ENCODE measurements at regions not wholly inside any gene's neighbourhood (a gene's known extent, or its start where the extent isn't known, plus 50 kb on each side); places are given as distances from the start of the nearest gene placed in this dataset.
"Not testable (repeated sequence)": the region's sequence is repeated elsewhere in the genome, so short reads cannot be mapped to it uniquely, and the experiment has no call there.

- H3K9me3 ChIP-seq (ENCODE audit: low read length); H3K4me1 ChIP-seq (ENCODE audit: insufficient read depth, low read length, severe bottlenecking); H3K9me2 ChIP-seq (ENCODE audit: low read depth, low read length); H3K79me2 ChIP-seq (ENCODE audit: insufficient read depth, low read length); H4K20me1 ChIP-seq (ENCODE audit: insufficient read depth, low read length); H2AFZ ChIP-seq (ENCODE audit: low read length); H3K36me3 ChIP-seq (ENCODE audit: insufficient read depth, low read length); H3K4me3 ChIP-seq (ENCODE audit: low read depth, low read length, poor library complexity, severe bottlenecking); H3F3A ChIP-seq (ENCODE audit: insufficient read depth, low read length); H3K9ac ChIP-seq (ENCODE audit: low read length); H3K27ac ChIP-seq (ENCODE audit: low read depth, low read length, poor library complexity, severe bottlenecking); H3K27me3 ChIP-seq (ENCODE audit: insufficient read depth, low read length); H3K4me2 ChIP-seq (ENCODE audit: low read length): not testable (repeated sequence)
Observed at GRCh38 chr1:22336696-22337545, 114.7 kb upstream of the ZBTB40 start.

DNA sequence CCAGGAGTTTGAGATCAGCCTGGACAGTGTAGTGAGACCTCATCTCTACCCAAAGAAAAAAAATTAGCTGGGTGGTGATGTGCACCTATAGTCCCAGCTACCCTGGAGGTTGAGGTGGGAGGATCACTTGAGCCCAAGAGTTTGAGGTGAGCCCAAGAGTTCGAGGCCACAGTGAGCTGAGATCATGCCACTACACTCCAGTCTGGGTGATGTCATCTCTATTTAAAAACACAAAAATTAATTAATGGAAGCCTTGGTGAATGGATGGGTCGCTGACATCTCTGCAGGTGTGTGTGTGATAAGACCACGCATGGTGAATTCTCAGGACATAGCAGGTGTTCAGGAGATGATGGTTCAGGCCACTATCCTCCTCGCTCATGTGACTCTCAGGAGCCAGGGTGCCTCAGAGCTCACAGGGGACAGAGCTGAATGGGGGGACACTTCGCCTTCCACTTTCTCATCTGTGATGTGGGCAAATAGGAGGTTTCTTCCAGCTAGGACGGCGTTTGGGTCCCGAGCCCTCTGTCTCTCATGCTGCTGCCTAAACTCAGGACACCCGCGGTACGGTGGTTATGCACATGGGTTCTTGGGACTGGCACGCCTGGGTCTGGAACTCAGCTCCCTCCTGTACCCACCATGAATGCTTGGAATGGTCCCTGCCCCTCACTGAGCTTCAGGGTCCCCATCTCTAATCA lies 113.4 kb upstream of the ZBTB40 start:
- no peak overlapping the region for H2AFZ ChIP-seq (ENCODE audit: low read length)
- H4K20me1 ChIP-seq (ENCODE audit: insufficient read depth, low read length) = no peaks in the 10 kb centered on the region
- H3F3A ChIP-seq (ENCODE audit: insufficient read depth, low read length) = no peaks in the 10 kb centered on the region
- H3K27ac ChIP-seq (ENCODE audit: low read depth, low read length, poor library complexity, severe bottlenecking) = no peak overlapping the region
- H3K9ac ChIP-seq (ENCODE audit: low read length) = no peak overlapping the region
- H3K79me2 ChIP-seq (ENCODE audit: insufficient read depth, low read length) = no peaks in the 10 kb centered on the region
- no peaks in the 10 kb centered on the region for H3K27me3 ChIP-seq (ENCODE audit: insufficient read depth, low read length)
- no peaks in the 10 kb centered on the region for H3K4me1 ChIP-seq (ENCODE audit: insufficient read depth, low read length, severe bottlenecking)
- TF ChIP-seq, protein P1, sequence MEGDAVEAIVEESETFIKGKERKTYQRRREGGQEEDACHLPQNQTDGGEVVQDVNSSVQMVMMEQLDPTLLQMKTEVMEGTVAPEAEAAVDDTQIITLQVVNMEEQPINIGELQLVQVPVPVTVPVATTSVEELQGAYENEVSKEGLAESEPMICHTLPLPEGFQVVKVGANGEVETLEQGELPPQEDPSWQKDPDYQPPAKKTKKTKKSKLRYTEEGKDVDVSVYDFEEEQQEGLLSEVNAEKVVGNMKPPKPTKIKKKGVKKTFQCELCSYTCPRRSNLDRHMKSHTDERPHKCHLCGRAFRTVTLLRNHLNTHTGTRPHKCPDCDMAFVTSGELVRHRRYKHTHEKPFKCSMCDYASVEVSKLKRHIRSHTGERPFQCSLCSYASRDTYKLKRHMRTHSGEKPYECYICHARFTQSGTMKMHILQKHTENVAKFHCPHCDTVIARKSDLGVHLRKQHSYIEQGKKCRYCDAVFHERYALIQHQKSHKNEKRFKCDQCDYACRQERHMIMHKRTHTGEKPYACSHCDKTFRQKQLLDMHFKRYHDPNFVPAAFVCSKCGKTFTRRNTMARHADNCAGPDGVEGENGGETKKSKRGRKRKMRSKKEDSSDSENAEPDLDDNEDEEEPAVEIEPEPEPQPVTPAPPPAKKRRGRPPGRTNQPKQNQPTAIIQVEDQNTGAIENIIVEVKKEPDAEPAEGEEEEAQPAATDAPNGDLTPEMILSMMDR (IDR thresholded peaks at IDR 0.05; ENCODE audit: low read length) = no peak
- no peak for TF ChIP-seq EZH2 (IDR thresholded peaks at IDR 0.05; ENCODE audit: borderline replicate concordance, low read length)
- H3K9me2 ChIP-seq (ENCODE audit: low read depth, low read length) = no peaks in the 10 kb centered on the region
- H3K4me2 ChIP-seq (ENCODE audit: low read length) = no peak overlapping the region
- H3K9me3 ChIP-seq (ENCODE audit: low read length) = no peaks in the 10 kb centered on the region
- H3K36me3 ChIP-seq (ENCODE audit: insufficient read depth, low read length) = no peaks in the 10 kb centered on the region
- no peak overlapping the region for H3K4me3 ChIP-seq (ENCODE audit: low read depth, low read length, poor library complexity, severe bottlenecking)

DNA sequence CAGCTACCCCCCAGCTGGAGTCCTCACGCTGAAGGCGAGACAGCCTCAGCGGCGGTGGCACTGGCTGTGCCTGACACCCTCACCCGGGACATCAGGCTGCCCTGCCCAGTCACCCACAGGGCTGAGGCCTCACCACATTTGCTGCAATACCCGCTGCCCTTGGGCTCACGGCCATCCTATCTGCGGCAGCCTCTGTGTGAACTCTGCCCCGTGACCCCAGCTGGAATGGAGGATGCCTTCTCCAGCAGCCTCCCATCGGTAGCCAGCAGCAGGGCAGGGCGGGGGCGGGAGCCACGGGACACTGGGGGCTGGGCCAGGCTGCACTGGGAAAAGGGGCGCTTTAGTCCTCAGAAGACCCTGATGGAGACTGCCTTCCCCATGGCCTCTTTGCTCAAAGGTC lies 112.4 kb upstream of the ZBTB40 start:
- H2AFZ ChIP-seq (ENCODE audit: low read length) = no peak overlapping the region

More for the DNA sequence above, 112.4 kb upstream of the ZBTB40 start:
- H3K36me3 ChIP-seq (ENCODE audit: insufficient read depth, low read length) = no peaks in the 10 kb centered on the region
- H3K9me2 ChIP-seq (ENCODE audit: low read depth, low read length) = no peaks in the 10 kb centered on the region
- H3K4me2 ChIP-seq (ENCODE audit: low read length) = no peak overlapping the region
- H3K27me3 ChIP-seq (ENCODE audit: insufficient read depth, low read length) = no peaks in the 10 kb centered on the region
- no peak overlapping the region for H3K27ac ChIP-seq (ENCODE audit: low read depth, low read length, poor library complexity, severe bottlenecking)
- H3K79me2 ChIP-seq (ENCODE audit: insufficient read depth, low read length) = no peaks in the 10 kb centered on the region
- no peak overlapping the region for H3K9ac ChIP-seq (ENCODE audit: low read length)
- no peak overlapping the region for H3K4me3 ChIP-seq (ENCODE audit: low read depth, low read length, poor library complexity, severe bottlenecking)
- no peaks in the 10 kb centered on the region for H3K9me3 ChIP-seq (ENCODE audit: low read length)
- no peak for TF ChIP-seq EZH2 (IDR thresholded peaks at IDR 0.05; ENCODE audit: borderline replicate concordance, low read length)
- TF ChIP-seq, protein P1 (IDR thresholded peaks at IDR 0.05; ENCODE audit: low read length) = no peak
- H3K4me1 ChIP-seq (ENCODE audit: insufficient read depth, low read length, severe bottlenecking) = no peaks in the 10 kb centered on the region
- no peaks in the 10 kb centered on the region for H3F3A ChIP-seq (ENCODE audit: insufficient read depth, low read length)
- H4K20me1 ChIP-seq (ENCODE audit: insufficient read depth, low read length) = no peaks in the 10 kb centered on the region

Measured in OCI-LY1 (cell line).